ENCODE measurements at regions not wholly inside any gene's neighbourhood (a gene's known extent, or its start where the extent isn't known, plus 50 kb on each side); places are given as distances from the start of the nearest gene placed in this dataset.

GRCh38 chr9:79968533-79968932 lies 396.8 kb downstream of the TLE4 start:
- no peak for DNase-seq

DNA sequence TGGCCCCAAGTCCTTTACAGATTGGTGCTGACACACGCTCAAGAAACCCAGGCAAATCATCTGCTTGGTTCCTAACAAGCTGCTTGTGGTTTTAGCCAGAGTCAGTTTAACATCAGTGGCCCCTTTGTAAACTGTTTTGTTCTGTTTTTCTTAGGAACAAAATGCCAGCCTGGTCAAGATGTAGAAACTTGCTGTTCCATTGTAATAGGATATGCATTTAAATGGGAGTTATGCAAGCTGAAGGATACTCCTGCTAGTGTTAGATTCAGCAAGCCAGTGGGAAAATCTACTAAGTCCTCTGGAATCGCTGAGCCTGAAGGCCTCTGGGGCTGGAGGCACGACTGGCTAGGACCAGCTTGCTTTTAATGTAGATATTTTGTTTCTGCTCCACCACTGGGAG lies 391.1 kb downstream of the TLE4 start:
- DNase-seq: no peak

GRCh38 chr9:79962150-79962549 lies 390.4 kb downstream of the TLE4 start:
- no peak for DNase-seq

DNA sequence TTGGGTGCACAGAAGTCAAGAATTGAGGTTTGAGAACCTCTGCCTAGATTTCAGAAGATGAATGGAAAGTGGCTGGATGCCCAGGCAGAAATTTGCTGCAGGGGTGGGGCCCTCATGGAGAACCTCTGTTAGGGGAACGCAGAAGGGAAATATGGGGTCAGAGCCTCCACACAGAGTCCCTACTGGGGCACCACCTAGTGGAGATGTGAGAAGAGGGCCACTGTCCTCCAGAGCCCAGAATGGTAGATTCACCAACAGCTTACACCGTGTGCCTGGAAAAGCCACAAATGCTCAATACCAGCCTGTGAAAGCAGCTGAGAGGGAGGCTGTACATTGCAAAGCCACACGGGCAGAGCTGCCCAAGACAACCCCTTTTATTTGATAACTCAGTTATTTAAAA lies 383.5 kb downstream of the TLE4 start:
- DNase-seq: no peak

- DNase-seq: no peak
Measured at GRCh38 chr9:79953908-79954307, 382.1 kb downstream of the TLE4 start.

GRCh38 chr9:79952401-79952800 lies 380.6 kb downstream of the TLE4 start:
- no peak for DNase-seq

- DNase-seq: no peak
Measured at GRCh38 chr9:79946712-79947111, 374.9 kb downstream of the TLE4 start.

DNA sequence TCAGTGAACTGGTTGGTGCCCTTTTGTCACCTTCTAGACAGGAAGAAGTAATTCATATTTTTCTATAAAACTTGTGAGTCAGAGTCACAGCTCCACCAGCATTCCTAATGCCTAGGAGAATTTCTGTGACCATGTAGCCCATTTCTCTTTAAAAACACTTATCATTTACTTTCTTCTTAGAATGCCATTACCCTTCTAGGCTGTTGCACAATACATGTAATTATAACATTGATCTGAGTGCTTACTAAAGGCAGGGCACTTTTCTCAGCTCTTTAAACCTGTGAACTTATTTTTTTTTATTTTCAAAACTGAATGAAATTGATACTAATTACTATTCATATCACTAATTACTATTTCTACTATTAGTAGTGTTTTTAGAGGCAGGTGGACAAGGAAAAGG lies 373.7 kb downstream of the TLE4 start:
- no peak for DNase-seq

GRCh38 chr9:79945016-79945415 lies 373.3 kb downstream of the TLE4 start:
- DNase-seq: no peak

DNA sequence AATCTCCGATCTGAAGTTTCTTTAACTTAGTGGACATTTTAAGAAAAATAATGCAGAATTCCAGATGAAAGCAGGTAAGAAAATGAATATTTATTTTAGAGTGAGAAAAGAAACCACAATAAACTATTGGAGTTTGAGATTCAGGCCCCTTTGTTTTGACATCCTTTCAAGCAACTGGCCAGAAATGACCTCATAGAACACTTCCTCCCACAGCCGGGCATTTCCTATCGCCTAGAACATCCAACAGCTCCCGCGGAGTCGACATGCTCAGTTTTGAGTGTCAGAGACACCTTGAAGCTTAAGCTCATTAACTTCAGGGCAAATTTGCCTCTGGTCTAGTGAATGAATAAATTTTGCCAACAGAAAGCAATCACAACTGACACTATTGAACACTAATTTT lies 369.2 kb downstream of the TLE4 start:
- no peak for DNase-seq

- DNase-seq: peak; percentile 13
Measured at GRCh38 chr9:79939819-79940218, 368.1 kb downstream of the TLE4 start.

DNA sequence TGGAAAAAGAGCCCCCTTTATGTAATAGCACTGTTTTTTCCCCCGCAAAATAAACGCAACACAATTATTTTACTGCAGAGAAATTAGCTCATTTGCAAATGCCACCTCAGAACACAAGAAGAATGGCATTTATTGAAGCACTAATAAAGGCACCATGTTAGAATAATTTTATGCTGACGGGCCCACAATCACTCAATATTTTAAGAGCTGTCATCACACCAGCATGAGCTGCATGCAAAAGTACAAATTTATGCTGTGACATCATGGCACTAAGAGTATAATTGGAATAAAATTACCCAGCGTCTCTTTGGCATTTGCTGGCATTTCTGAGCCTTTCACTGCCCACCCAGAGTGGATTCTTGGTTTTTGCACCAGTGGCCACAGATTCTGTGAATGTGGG lies 364.6 kb downstream of the TLE4 start:
- no peak for DNase-seq

DNA sequence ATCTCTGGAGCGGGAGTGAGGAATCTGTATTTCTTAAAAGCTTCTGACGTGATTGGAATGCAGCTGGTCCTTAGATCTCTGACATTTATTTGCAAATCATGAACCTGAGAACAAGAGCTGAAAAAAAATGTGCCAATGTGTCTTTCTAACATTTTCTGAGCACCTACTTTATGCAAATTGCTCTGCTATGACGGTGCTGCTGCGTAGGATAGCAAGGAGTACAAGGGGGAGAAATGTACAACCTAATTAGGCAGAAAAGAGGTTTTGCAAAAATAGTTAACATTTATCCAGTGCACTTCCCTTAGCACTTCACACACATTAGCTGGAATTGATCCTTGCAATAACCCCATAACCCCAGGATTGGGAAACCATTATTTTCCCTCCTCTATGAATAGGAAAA lies 357.5 kb downstream of the TLE4 start:
- no peak for DNase-seq

GRCh38 chr9:79928661-79929223 lies 357.0 kb downstream of the TLE4 start:
- peak; percentile 13 for DNase-seq

DNA sequence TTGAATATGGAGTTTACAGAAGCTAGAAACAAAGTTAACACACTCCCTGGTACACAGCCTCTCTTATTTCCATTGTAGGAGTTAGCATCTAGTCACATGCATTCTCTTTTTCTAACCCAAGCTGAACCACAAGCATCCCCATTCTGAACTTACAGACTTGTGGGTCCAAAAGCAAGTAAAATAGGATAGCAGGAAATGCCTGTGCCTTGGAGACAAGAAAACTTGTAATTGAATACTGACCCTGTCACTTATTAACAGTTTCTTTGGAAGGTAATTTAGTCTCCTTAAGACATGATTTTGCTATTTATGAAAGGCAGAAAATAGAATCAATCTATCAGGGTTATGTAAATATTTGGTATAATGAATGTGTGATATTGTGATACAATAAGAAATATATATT lies 353.6 kb downstream of the TLE4 start:
- DNase-seq: no peak

GRCh38 chr9:79924836-79925235 lies 353.1 kb downstream of the TLE4 start:
- no peak for DNase-seq

GRCh38 chr9:79917421-79917820 lies 345.7 kb downstream of the TLE4 start:
- DNase-seq: no peak

DNA sequence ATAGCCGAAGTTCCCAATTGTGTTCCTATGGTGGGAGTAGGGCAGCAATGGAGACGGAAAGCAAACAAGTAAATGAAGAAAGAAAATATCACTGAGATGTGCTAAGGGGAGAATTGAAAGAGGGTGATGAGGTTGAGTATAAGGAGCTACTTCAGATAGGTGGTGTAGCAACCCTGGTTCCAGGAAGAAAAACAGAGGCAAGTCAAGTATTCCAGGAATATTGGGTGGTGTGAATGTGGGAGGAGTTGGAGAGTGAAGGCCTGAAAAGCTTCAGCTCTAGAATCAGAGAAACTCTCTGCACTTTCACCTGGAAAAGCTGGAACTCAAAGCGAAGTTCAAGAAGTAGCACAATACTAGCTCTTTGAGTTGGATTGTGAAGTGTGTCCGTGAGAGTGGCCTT lies 342.1 kb downstream of the TLE4 start:
- DNase-seq: no peak

DNA sequence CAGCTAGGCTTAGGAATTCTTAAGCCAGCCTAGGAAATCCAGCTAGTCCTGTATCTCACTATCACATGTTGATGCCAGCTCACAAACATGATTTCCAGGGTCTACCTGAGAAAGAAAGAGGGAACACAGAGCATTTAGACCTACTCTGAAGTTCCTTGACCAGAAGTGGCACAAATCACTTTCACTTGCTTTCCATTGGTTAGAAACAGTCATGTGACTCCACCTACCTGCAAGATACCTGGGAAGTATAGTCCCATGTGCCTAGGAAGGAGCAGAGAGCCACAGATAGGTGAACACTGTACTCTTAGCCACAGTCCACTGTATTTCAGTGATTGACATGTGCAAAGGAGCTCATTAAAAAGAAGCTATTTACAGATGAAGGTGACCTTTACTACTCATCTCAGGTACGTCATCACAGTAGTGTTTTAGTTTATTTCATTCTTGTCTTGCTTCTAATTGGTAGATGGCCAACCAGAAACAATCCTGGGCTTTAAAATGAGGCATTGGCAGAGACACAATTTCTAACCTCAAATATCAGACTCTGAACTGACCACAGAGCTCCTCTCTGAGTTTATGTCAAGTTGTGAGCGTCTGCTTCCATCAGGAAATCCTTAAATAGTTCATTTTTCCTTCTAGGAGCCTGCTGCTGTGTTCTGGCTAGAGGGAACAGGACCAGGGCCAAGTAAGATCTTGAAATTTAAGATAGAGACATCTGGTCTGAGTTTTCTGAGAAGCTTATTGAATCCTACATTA lies 340.7 kb downstream of the TLE4 start:
- DNase-seq: no peak

DNA sequence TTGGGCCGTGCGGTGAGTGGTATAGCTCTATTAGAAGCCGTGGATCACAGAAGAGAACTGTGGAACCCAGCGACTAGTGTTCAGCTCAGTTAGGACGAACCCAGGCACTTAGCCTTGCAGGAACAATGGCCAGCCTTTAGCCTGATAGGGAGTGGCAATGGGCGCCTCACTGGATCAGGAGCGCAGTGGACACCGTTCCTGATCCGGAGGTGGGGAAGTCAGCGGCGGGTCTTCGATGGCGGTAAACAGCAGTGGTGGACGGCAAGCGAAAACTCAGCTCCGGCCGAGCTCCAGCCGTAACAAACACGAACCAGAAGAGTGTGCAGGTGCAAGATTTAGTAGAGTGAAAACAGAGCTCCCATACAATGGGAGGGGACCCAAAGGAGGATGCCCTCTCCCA lies 340.0 kb downstream of the TLE4 start:
- DNase-seq: no peak

DNA sequence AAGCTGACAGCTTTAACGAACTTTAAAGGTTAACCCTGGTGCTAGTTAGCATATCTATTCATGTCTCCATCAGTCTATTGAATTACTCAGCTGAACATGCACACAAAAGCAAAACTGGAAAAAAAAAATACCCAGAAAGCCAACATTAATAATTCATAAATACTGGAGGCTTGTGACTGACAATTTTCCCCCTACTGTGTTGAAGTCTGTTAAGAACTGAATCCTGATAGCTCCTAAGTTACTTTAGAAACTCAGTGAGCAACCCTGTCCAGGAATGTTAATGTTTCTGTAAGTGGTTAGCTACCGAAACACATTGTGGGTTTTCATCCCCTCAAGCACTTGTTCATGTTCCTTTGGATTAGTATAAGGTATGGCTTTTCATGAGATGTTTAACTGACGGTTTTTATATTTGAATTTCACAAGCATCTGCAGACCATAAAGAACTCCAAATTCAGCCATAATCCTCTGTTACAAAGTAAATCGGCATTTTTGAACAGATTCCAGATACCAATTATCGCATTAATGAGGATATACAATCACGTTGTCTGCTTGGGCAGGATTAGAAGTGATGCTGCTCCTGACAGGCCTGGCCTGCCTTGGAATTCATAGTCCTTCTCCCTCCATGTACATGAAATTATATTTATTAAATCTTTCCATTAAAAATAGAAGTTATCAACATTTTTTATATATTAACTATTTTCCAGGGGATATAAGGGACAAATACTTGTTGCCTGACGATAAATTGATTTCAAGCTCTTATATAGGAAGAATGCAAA lies 331.2 kb downstream of the TLE4 start:
- DNase-seq: no peak

DNA sequence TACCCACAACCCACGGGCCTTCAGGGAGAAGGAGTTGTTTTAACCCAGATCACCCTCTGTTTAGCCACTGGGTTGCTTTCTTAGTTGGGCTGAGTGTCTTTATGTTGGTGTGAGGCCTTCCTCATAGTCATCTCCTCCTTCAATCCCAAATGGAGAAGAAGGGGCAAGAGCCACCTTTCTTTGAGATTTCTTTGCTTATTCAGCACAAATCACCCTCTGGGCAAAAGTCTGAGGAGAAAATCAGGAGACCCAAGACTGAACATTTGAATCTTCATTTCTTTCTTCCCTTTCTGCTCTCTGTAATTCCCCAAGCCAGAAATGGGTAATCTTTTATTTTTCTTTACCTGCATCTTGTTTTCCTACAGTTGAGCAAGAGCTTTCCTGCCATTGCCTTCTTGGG lies 329.0 kb downstream of the TLE4 start:
- DNase-seq: no peak

- no peak for DNase-seq
Measured at GRCh38 chr9:79896390-79896980, 324.7 kb downstream of the TLE4 start.

DNA sequence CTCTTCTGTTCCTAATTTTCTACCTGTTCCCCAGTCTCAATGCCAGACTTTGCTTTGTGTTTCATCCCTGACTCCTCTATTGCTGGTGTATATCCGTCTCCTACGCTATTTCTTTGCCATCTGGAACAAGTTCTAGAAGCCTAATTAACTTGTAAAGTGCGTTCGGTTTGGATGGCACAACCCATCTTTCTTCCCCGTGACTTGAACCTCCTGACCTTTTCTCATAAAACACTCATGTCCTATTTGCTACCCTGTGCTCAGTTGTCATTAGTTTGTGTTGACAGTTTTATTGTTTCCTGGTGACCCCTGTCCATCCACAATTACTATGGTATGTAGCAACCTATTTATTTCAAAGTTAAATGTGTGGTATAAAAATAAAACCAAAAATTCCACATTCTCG lies 323.5 kb downstream of the TLE4 start:
- DNase-seq: no peak
